ELR (cell line): ENCODE measurements at regions not wholly inside any gene's neighbourhood (a gene's known extent, or its start where the extent isn't known, plus 50 kb on each side); places are given as distances from the start of the nearest gene placed in this dataset.
A peak's percentile ranks its signal among the peaks of the same experiment; 100 is the strongest.
"Not testable (repeated sequence)": the region's sequence is repeated elsewhere in the genome, so short reads cannot be mapped to it uniquely, and the experiment has no call there.

Experiments
- DNase-seq: peaks from one replicate; pipeline ENCODE4 v3.0.0-alpha.2; 2015; ENCODE audit warnings: low read depth

GRCh38 chr11:38884145-38884865 lies 2286.3 kb upstream of the RAG2 start:
- no peak for DNase-seq

GRCh38 chr11:38867338-38867737 lies 2269.3 kb upstream of the RAG2 start:
- no peak for DNase-seq

GRCh38 chr11:38865922-38866321 lies 2267.9 kb upstream of the RAG2 start:
- no peak for DNase-seq

GRCh38 chr11:38842991-38843390 lies 2245.0 kb upstream of the RAG2 start:
- DNase-seq = no peak

GRCh38 chr11:38839071-38839470 lies 2241.0 kb upstream of the RAG2 start:
- DNase-seq = no peak

- DNase-seq = no peak
Observed at GRCh38 chr11:38835966-38836365, 2237.9 kb upstream of the RAG2 start.

GRCh38 chr11:38824573-38824972 lies 2226.5 kb upstream of the RAG2 start:
- peak; percentile 29 for DNase-seq

- DNase-seq = not testable (repeated sequence)
Observed at GRCh38 chr11:38821786-38822185, 2223.8 kb upstream of the RAG2 start.

- no peak for DNase-seq
Observed at GRCh38 chr11:38819981-38820380, 2221.9 kb upstream of the RAG2 start.

- peak; percentile 6 for DNase-seq
Observed at GRCh38 chr11:38818720-38819119, 2220.7 kb upstream of the RAG2 start.

GRCh38 chr11:38814670-38815069 lies 2216.6 kb upstream of the RAG2 start:
- peak; percentile 78 for DNase-seq

GRCh38 chr11:38809521-38809920 lies 2211.5 kb upstream of the RAG2 start:
- DNase-seq = no peak

- DNase-seq = no peak
Observed at GRCh38 chr11:38796281-38796680, 2198.2 kb upstream of the RAG2 start.

GRCh38 chr11:38795027-38795426 lies 2197.0 kb upstream of the RAG2 start:
- DNase-seq = no peak

GRCh38 chr11:38791346-38791961 lies 2193.4 kb upstream of the RAG2 start:
- peak; percentile 72 for DNase-seq

GRCh38 chr11:38788561-38788960 lies 2190.5 kb upstream of the RAG2 start:
- no peak for DNase-seq

GRCh38 chr11:38784164-38784563 lies 2186.1 kb upstream of the RAG2 start:
- DNase-seq = no peak

GRCh38 chr11:38766796-38767195 lies 2168.8 kb upstream of the RAG2 start:
- no peak for DNase-seq

GRCh38 chr11:38759394-38759793 lies 2161.4 kb upstream of the RAG2 start:
- DNase-seq = no peak

- DNase-seq = no peak
Observed at GRCh38 chr11:38756537-38756936, 2158.5 kb upstream of the RAG2 start.

- no peak for DNase-seq
Observed at GRCh38 chr11:38751421-38751820, 2153.4 kb upstream of the RAG2 start.

GRCh38 chr11:38746516-38746915 lies 2148.5 kb upstream of the RAG2 start:
- DNase-seq = not testable (repeated sequence)

- DNase-seq = no peak
Observed at GRCh38 chr11:38723361-38723760, 2125.3 kb upstream of the RAG2 start.
